CD4-positive, alpha-beta T cell (primary cell): ENCODE measurements at regions not wholly inside any gene's neighbourhood (a gene's known extent, or its start where the extent isn't known, plus 50 kb on each side); places are given as distances from the start of the nearest gene placed in this dataset.
A peak's percentile ranks its signal among the peaks of the same experiment; 100 is the strongest.

Experiments
- ATAC-seq: fragments of 200-7000 bp; cut with Tn5 transposase; one replicate; pipeline ENCODE4 v1.10.0; 2022; ENCODE audit warnings: mild to moderate bottlenecking; ENCODE audit not compliant: poor library complexity
- CTCF ChIA-PET: fragments of 350-600 bp; sonication (Branson Sonifier 250); formaldehyde crosslinking; loops from one replicate; lab custom pipeline; 2021; ENCODE audit warnings: antibody characterized with exemption, inconsistent platforms; lab: Charles Lee
- POLR2A ChIA-PET: fragments of 350-600 bp; sonication (Branson Sonifier 250); formaldehyde crosslinking; loops from one replicate; lab custom pipeline; 2021; ENCODE audit warnings: antibody characterized with exemption, inconsistent platforms; lab: Charles Lee
- DNase-seq, 14 experiments: peaks; one replicate each; pipeline ENCODE4 v3.0.0-alpha.2; 2013 to 2020; ENCODE audit warnings: mixed read lengths in 2 of 14
- H3K27ac ChIP-seq, 2 donors: one replicate each; pipeline versions ENCODE4 v1.5.1 to v1.7.0; 2013; ENCODE audit warnings: low read length in 2 of 2, low read depth in 1 of 2, mild to moderate bottlenecking in 1 of 2
- H3K27me3 ChIP-seq, 2 experiments: 1 replicate in 1 of 2; 2 replicates in 1 of 2; pipeline versions ENCODE4 v1.6.1 to v1.7.0; 2013; ENCODE audit warnings: low read length in 2 of 2, control low read depth in 1 of 2, mild to moderate bottlenecking in 1 of 2, moderate library complexity in 1 of 2; ENCODE audit not compliant: insufficient read depth in 2 of 2, control insufficient read depth in 1 of 2
- H3K36me3 ChIP-seq: one replicate; pipeline ENCODE4 v1.6.1; 2013; ENCODE audit warnings: low read length, control low read depth; ENCODE audit not compliant: insufficient read depth
- H3K4me1 ChIP-seq: one replicate; pipeline ENCODE4 v1.6.1; 2013; ENCODE audit warnings: low read length, control low read depth; ENCODE audit not compliant: insufficient read depth
- H3K4me3 ChIP-seq: one replicate; pipeline ENCODE4 v1.5.1; 2013; ENCODE audit warnings: mild to moderate bottlenecking, low read length, moderate library complexity
- H3K9me3 ChIP-seq, 2 experiments: 1 replicate in 1 of 2; 2 replicates in 1 of 2; pipeline versions ENCODE4 v1.6.1 to v1.7.0; 2013; ENCODE audit warnings: low read length in 2 of 2, mild to moderate bottlenecking in 2 of 2, control low read depth in 1 of 2, moderate library complexity in 1 of 2; ENCODE audit not compliant: control insufficient read depth in 1 of 2, insufficient read depth in 1 of 2
- H3K27ac Mint-ChIP-seq: one replicate; pipeline ENCODE4 v1.8.0; 2020; ENCODE audit warnings: mixed read lengths
- H3K27me3 Mint-ChIP-seq: one replicate; pipeline ENCODE4 v1.8.0; 2021; ENCODE audit warnings: mixed read lengths
- H3K36me3 Mint-ChIP-seq: one replicate; pipeline ENCODE4 v1.8.0; 2021; ENCODE audit warnings: low read depth, mixed read lengths
- H3K4me1 Mint-ChIP-seq: one replicate; pipeline ENCODE4 v1.8.0; 2021; ENCODE audit warnings: low read depth, mixed read lengths
- H3K4me3 Mint-ChIP-seq: one replicate; pipeline ENCODE4 v1.8.0; 2020; ENCODE audit warnings: mild to moderate bottlenecking, mixed read lengths
- H3K9me3 Mint-ChIP-seq: one replicate; pipeline ENCODE4 v1.8.0; 2020; ENCODE audit warnings: mixed read lengths
- CTCF ChIP-seq: fragments of 200-600 bp; IDR thresholded peaks from one replicate; pipeline ENCODE4 v1.8.0; 2022; ENCODE audit warnings: antibody characterized with exemption, mild to moderate bottlenecking
- intact Hi-C, 2 experiments: fragments of 100-400 bp; cut with DNase I in 1 of 2; cut with micrococcal nuclease in 1 of 2; formaldehyde crosslinking; loops; one replicate each; pipeline versions ENCODE4 v1.15.1 to v1.9.0; 2023 to 2025; cut with DNase I, micrococcal nuclease

GRCh38 chr1:197845886-197846285 is 56.5 kb upstream of the C1orf53 start:
- H3K4me3 ChIP-seq: no peak overlapping the region
- ATAC-seq: no peak
- Mint-ChIP-seq H3K27ac (no peak overlapping the region), H3K4me1 (no peaks in the 10 kb centered on the region), H3K36me3 (no peaks in the 10 kb centered on the region), H3K4me3 (no peak overlapping the region), H3K27me3 (peaks cover 13% of the 10 kb centered on the region), H3K9me3 (no peaks in the 10 kb centered on the region)
- H3K27me3 ChIP-seq: no peaks in the 10 kb centered on the region
- H3K9me3 ChIP-seq: no peaks in the 10 kb centered on the region
- POLR2A ChIA-PET: no interaction called here
- DNase-seq: no peak
- no peak for TF ChIP-seq CTCF
- H3K27ac ChIP-seq: no peak overlapping the region
- no peaks in the 10 kb centered on the region for H3K4me1 ChIP-seq
- intact Hi-C loops: no loop called here
- H3K36me3 ChIP-seq: no peaks in the 10 kb centered on the region
- CTCF ChIA-PET: no interaction called here

GRCh38 chr1:197844651-197845050 is 57.8 kb upstream of the C1orf53 start:
- DNase-seq (no peak), ATAC-seq (no peak)
- H3K4me3 Mint-ChIP-seq: no peak overlapping the region
- no peak for TF ChIP-seq CTCF
- H3K9me3 Mint-ChIP-seq: no peaks in the 10 kb centered on the region
- CTCF ChIA-PET: interaction anchor here (1.1 kb wide), 1 partner anchor 10 kb away, joined by 3 read pairs; no protein-coding TSS in a partner anchor
- intact Hi-C loops: no loop called here
- H3K27me3 Mint-ChIP-seq: peaks cover 9% of the 10 kb centered on the region
- Histone ChIP-seq H3K36me3 (no peaks in the 10 kb centered on the region), H3K4me1 (no peaks in the 10 kb centered on the region), H3K9me3 (no peaks in the 10 kb centered on the region), H3K27me3 (no peaks in the 10 kb centered on the region), H3K27ac (no peak overlapping the region), H3K4me3 (no peak overlapping the region)
- no peaks in the 10 kb centered on the region for H3K4me1 Mint-ChIP-seq
- H3K27ac Mint-ChIP-seq: no peak overlapping the region
- POLR2A ChIA-PET: no interaction called here
- no peaks in the 10 kb centered on the region for H3K36me3 Mint-ChIP-seq

GRCh38 chr1:197843401-197843800 is 59.0 kb upstream of the C1orf53 start:
- Histone ChIP-seq H3K9me3 (no peaks in the 10 kb centered on the region), H3K4me1 (no peaks in the 10 kb centered on the region), H3K4me3 (no peak overlapping the region), H3K27me3 (no peaks in the 10 kb centered on the region), H3K27ac (no peak overlapping the region), H3K36me3 (no peaks in the 10 kb centered on the region)
- peak in 1 of 14 experiments; percentile 21 for DNase-seq
- H3K27ac Mint-ChIP-seq: no peak overlapping the region
- ATAC-seq: no peak
- H3K4me1 Mint-ChIP-seq: no peaks in the 10 kb centered on the region
- H3K4me3 Mint-ChIP-seq: no peak overlapping the region
- ChIA-PET CTCF (no interaction called here), POLR2A (no interaction called here)
- intact Hi-C loops: no loop called here
- TF ChIP-seq CTCF: no peak
- peaks cover 9% of the 10 kb centered on the region for H3K27me3 Mint-ChIP-seq
- no peaks in the 10 kb centered on the region for H3K9me3 Mint-ChIP-seq
- H3K36me3 Mint-ChIP-seq: no peaks in the 10 kb centered on the region
